Adrenal gland (tissue), 5 donors: ENCODE measurements at regions not wholly inside any gene's neighbourhood (a gene's known extent, or its start where the extent isn't known, plus 50 kb on each side); places are given as distances from the start of the nearest gene placed in this dataset.

Experiments used
- POLR2A ChIP-seq, 2 donors: fragments of 450-650 bp; IDR thresholded peaks; one replicate each; pipeline ENCODE4 v1.6.1; 2017; ENCODE audit warnings: antibody characterized with exemption in 2 of 2, mild to moderate bottlenecking in 2 of 2, moderate library complexity in 1 of 2
- TF ChIP-seq, protein P1 (sequence below), 6 experiments: fragments of 450-650 bp in 4 of 6; fragments of 200-600 bp in 2 of 6; sonication (generic) in 1 of 6; IDR thresholded peaks; 1 replicate in 5 of 6; 2 replicates in 1 of 6; pipeline versions ENCODE4 v1.5.1 to v1.8.0; 2016 to 2021; ENCODE audit warnings: antibody characterized with exemption in 6 of 6, mild to moderate bottlenecking in 2 of 6, moderate library complexity in 1 of 6
- donor health status: DM: no; HTN: no; CAD: no.

- TF ChIP-seq, protein P1, sequence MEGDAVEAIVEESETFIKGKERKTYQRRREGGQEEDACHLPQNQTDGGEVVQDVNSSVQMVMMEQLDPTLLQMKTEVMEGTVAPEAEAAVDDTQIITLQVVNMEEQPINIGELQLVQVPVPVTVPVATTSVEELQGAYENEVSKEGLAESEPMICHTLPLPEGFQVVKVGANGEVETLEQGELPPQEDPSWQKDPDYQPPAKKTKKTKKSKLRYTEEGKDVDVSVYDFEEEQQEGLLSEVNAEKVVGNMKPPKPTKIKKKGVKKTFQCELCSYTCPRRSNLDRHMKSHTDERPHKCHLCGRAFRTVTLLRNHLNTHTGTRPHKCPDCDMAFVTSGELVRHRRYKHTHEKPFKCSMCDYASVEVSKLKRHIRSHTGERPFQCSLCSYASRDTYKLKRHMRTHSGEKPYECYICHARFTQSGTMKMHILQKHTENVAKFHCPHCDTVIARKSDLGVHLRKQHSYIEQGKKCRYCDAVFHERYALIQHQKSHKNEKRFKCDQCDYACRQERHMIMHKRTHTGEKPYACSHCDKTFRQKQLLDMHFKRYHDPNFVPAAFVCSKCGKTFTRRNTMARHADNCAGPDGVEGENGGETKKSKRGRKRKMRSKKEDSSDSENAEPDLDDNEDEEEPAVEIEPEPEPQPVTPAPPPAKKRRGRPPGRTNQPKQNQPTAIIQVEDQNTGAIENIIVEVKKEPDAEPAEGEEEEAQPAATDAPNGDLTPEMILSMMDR (IDR thresholded peaks at IDR 0.05), result no peak
- no peak for TF ChIP-seq POLR2A (IDR thresholded peaks at IDR 0.05)
Measured at GRCh38 chr10:10725196-10725595, 292.5 kb upstream of the CELF2 start.
